Lower leg skin (tissue), 4 donors: ENCODE measurements at regions not wholly inside any gene's neighbourhood (a gene's known extent, or its start where the extent isn't known, plus 50 kb on each side); places are given as distances from the start of the nearest gene placed in this dataset.

Experiments
- DNase-seq, 2 donors: peaks; one replicate each; pipeline ENCODE4 v3.0.0-alpha.2; 2019; ENCODE audit warnings: low spot score in 2 of 2
- H3K4me3 ChIP-seq: fragments of 200-600 bp; sonication (generic); 2 replicates; pipeline ENCODE4 v1.5.1; 2017; ENCODE audit warnings: mild to moderate bottlenecking, low read depth; ENCODE audit not compliant: poor library complexity, severe bottlenecking
- POLR2A ChIP-seq, 2 donors: fragments of 450-650 bp; IDR thresholded peaks; one replicate each; pipeline ENCODE4 v1.6.1; 2016 to 2017; ENCODE audit warnings: antibody characterized with exemption in 2 of 2, mild to moderate bottlenecking in 1 of 2, moderate library complexity in 1 of 2
- WGBS, 2 donors: methylation state at CpG; one replicate each; pipeline ENCODE4 v1.1.5; 2018; 5-methylcytosine and 5-hydroxymethylcytosine counted together
- intact Hi-C: fragments of 100-400 bp; cut with DNase I; formaldehyde crosslinking; loops from one replicate; pipeline ENCODE4 v1.15.0; 2023; ENCODE audit warnings: low total_unique reads
- TF ChIP-seq, protein P1 (sequence below), 3 donors: fragments of 450-650 bp; IDR thresholded peaks; one replicate each; pipeline ENCODE4 v1.5.1; 2016; ENCODE audit warnings: antibody characterized with exemption in 3 of 3, mild to moderate bottlenecking in 3 of 3, moderate library complexity in 2 of 3

DNA sequence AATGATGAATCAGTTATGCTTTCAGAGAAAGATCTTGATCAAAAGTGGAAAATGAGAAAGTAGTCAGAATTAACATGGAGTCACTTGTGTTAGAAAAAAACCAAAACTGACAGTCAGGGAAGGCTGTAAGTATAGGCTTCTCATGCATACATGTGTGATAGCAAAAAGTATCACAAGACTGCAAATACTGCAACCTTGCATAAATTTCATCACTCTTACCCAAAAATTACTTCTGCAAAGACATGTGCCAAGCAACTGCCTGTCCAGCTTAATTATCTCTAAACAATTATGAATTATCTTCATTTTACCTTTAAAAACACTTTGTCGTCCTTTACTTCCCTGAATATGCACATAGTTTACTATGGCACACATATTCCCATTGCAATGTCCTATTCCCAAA, 2466.4 kb upstream of the PCDH20 start:
- TF ChIP-seq, protein P1, sequence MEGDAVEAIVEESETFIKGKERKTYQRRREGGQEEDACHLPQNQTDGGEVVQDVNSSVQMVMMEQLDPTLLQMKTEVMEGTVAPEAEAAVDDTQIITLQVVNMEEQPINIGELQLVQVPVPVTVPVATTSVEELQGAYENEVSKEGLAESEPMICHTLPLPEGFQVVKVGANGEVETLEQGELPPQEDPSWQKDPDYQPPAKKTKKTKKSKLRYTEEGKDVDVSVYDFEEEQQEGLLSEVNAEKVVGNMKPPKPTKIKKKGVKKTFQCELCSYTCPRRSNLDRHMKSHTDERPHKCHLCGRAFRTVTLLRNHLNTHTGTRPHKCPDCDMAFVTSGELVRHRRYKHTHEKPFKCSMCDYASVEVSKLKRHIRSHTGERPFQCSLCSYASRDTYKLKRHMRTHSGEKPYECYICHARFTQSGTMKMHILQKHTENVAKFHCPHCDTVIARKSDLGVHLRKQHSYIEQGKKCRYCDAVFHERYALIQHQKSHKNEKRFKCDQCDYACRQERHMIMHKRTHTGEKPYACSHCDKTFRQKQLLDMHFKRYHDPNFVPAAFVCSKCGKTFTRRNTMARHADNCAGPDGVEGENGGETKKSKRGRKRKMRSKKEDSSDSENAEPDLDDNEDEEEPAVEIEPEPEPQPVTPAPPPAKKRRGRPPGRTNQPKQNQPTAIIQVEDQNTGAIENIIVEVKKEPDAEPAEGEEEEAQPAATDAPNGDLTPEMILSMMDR (IDR thresholded peaks at IDR 0.05), result no peak
- TF ChIP-seq POLR2A (IDR thresholded peaks at IDR 0.05), result no peak
- no peak overlapping the region for H3K4me3 ChIP-seq
- intact Hi-C loops, result no loop called here
- DNase-seq, result no peak
- WGBS, 2 donors, result 88 to 92% methylated on average over 1 of the region's 1 CpG

DNA sequence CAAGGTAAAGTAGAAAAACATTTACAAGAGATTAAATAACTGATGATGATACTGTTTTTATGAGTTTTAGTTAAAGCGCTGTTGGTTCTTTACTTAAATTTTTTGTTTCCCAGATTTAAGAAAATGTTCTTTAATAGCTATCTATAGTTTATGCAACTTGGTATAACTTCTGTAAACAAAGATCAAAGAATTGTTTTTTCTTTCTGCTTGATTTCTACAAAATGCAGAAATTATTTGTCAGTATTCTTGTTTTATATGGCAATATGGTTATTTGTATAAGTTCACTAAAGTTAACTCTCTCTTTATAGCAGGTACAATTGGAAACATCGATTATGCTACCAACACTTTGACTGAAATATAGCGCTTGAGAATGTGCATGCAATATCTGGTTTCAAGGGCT, 2465.1 kb upstream of the PCDH20 start:
- WGBS, 2 donors, result 64 to 78% methylated on average over 3 of the region's 3 CpGs
- no peak overlapping the region for H3K4me3 ChIP-seq
- TF ChIP-seq, protein P1 (IDR thresholded peaks at IDR 0.05), result no peak
- TF ChIP-seq POLR2A (IDR thresholded peaks at IDR 0.05), result no peak
- intact Hi-C loops, result no loop called here
- no peak for DNase-seq

DNA sequence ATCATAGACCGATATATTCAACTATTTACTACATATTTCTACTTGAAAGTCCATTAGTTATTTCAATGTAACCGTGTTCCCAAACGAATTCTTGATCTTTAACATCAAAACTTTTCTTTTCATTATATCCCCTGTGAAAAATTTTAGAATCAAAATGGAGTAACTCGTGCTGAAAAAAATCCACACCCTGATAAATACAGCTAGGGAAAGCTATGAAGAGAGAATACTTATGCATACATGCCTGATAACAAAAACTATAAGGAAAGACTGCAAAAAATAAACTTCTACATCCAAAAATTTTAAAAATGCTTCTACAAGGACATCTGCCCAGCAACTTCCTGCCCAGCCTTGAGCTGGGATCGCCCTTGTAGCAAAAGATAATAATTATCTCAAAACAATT, 2458.3 kb upstream of the PCDH20 start:
- intact Hi-C loops, result no loop called here
- 81 to 89% methylated on average over 5 of the region's 5 CpGs for WGBS, 2 donors
- no peak overlapping the region for H3K4me3 ChIP-seq
- DNase-seq, result no peak
- TF ChIP-seq POLR2A (IDR thresholded peaks at IDR 0.05), result no peak
- TF ChIP-seq, protein P1 (IDR thresholded peaks at IDR 0.05), result no peak

DNA sequence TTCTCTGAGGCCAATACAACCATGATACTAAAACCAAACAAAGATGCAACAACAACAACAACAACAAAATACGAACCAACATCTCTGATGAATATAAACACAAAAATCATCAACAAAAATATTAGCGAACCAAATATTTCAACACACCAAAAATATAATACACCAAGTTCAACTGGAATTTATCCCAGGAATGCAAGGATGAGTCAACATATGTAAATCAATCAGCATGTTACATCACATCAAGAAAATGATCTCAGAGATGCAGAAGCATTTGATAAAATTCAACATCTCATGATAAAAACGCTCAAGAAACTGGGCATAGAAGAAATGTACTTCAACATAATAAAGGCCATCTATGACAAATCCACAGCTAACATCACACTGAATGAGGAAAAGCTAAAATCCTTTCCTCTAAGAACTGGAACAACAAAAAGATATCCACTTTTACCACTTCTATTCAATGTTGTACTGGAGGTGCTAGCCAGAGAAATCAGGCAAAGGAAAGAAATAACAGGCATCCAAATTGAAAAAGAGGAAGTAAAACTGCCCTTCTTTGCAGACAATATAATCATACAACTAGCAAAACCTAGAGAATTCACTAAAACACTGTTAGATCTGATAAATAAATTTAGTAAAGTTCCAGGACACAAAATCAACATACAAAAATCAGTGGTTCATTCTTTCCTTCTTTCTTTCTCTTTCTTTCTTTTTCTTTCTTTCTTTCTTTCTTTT, 2448.7 kb upstream of the PCDH20 start:
- TF ChIP-seq POLR2A (IDR thresholded peaks at IDR 0.05), result no peak
- TF ChIP-seq, protein P1 (IDR thresholded peaks at IDR 0.05), result no peak
- H3K4me3 ChIP-seq, result no peak overlapping the region
- intact Hi-C loops, result no loop called here
- no peak for DNase-seq
- WGBS, 2 donors, result 69 to 78% methylated on average over 3 of the region's 3 CpGs

DNA sequence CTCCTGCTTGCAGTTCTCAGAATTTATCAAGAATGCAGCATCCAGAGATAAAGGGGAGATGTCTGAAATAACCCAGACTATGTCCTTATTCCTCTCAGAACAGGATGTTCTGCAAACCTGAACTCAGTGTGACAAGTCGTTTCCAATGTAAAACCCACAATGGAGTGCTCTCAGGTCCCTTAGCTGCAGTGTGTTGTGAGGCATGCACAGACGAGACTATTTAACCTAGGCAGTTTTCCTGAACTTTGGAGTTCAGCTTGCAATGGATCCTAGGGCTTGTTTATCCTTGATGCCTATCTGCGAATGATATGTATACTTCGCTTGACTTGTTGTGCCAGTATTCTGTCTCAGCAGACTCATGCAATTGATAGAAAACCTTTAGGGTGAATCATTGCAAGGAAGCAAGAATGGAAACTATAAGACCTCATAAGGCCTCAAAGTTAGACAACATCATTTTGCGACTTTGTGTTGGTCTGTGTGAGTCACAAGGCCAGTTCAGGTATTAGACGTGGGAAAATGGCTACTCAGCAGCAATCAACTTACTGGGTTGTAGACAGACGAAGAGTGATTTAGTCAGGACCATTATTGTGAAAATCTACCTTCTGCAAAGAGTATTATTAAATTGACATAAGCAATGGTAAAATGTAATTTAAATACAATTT, 2439.9 kb upstream of the PCDH20 start:
- DNase-seq, result no peak
- H3K4me3 ChIP-seq, result no peak overlapping the region
- TF ChIP-seq, protein P1 (IDR thresholded peaks at IDR 0.05), result no peak
- TF ChIP-seq POLR2A (IDR thresholded peaks at IDR 0.05), result no peak
- 71 to 81% methylated on average over 7 of the region's 7 CpGs for WGBS, 2 donors
- intact Hi-C loops, result no loop called here
